Neural cell (in vitro differentiated cells): ENCODE measurements at regions not wholly inside any gene's neighbourhood (a gene's known extent, or its start where the extent isn't known, plus 50 kb on each side); places are given as distances from the start of the nearest gene placed in this dataset.

Experiments used
- CTCF ChIP-seq: fragments of 450-650 bp; IDR thresholded peaks from 2 replicates; pipeline ENCODE4 v1.5.1; 2014; ENCODE audit warnings: antibody characterized with exemption, mild to moderate bottlenecking, moderate library complexity; ENCODE audit not compliant: poor library complexity, severe bottlenecking
- EZH2 ChIP-seq: fragments of 200-600, 300-800 bp; shearing (Covaris generic), sonication (generic); IDR thresholded peaks from 2 replicates; pipeline ENCODE4 v1.6.1; 2014; ENCODE audit warnings: antibody characterized with exemption, low read length, borderline replicate concordance, mild to moderate bottlenecking; ENCODE audit not compliant: insufficient read depth, poor library complexity, severe bottlenecking
- RAD21 ChIP-seq: fragments of 450-650 bp; conservative IDR thresholded peaks from 2 replicates; pipeline ENCODE4 v1.6.1; 2014; ENCODE audit warnings: antibody characterized with exemption, mild to moderate bottlenecking, moderate library complexity
- REST ChIP-seq: IDR thresholded peaks from 2 replicates; pipeline ENCODE4 v1.6.1; 2012; ENCODE audit warnings: borderline replicate concordance

GRCh38 chr4:54959651-54960116, 165.7 kb downstream of the KDR start:
- TF ChIP-seq CTCF: no peak
- TF ChIP-seq RAD21: no peak
- no peak for TF ChIP-seq EZH2
- TF ChIP-seq REST: no peak
